Midbrain (tissue), 1 donor: ENCODE measurements at regions not wholly inside any gene's neighbourhood (a gene's known extent, or its start where the extent isn't known, plus 50 kb on each side); places are given as distances from the start of the nearest gene placed in this dataset.
"Not testable (repeated sequence)": the region's sequence is repeated elsewhere in the genome, so short reads cannot be mapped to it uniquely, and the experiment has no call there.

ENCODE experiments used
- DNase-seq: peaks from one replicate; lab custom pipeline; 2025; lab: John Stamatoyannopoulos, UW

- DNase-seq, result no peak
Observed at GRCh38 chr2:83969085-83969484, 490.0 kb downstream of the SUCLG1 start.

DNA sequence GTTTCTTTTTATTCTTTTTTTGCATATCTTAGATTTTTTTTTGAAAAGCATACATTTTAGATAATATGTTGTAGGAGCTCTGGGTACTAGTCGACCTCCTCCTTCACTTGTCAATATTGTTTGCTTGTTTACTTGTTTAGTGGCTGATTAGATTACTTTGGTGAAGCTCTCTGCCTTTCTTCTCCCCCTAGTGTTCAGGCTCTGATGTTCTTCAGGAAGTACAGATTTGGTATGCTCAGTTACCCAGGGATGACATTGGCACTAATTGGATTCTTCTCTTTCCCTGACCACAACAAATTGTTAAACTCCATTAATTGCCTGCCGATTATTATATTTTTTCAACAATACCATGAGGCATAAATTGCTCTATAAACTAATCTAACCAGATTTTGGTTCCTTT is 491.2 kb downstream of the SUCLG1 start:
- no peak for DNase-seq

- DNase-seq, result not testable (repeated sequence)
Observed at GRCh38 chr2:83966946-83967345, 492.1 kb downstream of the SUCLG1 start.

- no peak for DNase-seq
Observed at GRCh38 chr2:83961512-83961911, 497.6 kb downstream of the SUCLG1 start.

GRCh38 chr2:83960371-83960770 is 498.7 kb downstream of the SUCLG1 start:
- DNase-seq, result no peak

GRCh38 chr2:83959266-83959665 is 499.8 kb downstream of the SUCLG1 start:
- DNase-seq, result no peak

DNA sequence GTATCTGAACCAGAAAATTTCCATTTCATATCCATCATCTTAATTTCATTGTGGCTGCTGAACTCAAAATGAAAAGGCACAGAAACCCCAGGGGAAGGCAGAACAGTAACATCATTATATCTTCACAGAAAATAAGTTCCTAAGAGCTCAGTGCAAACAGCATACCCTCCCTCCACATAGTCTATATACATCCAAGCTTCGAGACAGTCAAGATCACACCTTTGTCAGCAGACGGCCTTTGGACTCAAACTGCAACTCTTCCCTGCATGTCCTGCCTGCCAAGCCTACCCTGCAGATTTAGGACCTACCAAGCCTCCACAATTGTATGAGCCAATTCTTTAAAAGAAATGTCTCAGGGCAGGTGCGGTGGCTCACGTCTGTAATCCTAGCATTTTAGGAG is 502.1 kb downstream of the SUCLG1 start:
- DNase-seq, result no peak

DNA sequence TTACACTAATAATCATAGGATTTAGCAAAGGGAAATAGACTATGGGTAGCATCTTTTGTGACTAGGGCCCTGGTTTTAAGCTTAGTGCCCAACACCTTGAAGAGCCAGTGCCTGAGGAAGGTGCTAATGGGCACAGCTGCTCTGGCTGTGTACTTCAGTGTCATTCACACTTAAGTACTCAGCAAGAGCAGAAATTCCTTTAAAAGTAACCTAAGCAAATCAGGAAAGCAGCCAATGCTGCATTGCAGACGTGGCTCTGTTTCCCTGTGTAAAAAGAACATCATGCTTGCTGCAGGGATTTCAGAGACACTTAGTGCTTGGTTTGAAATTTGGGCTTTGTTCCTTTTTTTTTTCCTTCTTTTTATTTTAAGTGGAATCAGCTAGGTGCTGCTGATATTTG is 505.4 kb downstream of the SUCLG1 start:
- DNase-seq, result no peak

DNA sequence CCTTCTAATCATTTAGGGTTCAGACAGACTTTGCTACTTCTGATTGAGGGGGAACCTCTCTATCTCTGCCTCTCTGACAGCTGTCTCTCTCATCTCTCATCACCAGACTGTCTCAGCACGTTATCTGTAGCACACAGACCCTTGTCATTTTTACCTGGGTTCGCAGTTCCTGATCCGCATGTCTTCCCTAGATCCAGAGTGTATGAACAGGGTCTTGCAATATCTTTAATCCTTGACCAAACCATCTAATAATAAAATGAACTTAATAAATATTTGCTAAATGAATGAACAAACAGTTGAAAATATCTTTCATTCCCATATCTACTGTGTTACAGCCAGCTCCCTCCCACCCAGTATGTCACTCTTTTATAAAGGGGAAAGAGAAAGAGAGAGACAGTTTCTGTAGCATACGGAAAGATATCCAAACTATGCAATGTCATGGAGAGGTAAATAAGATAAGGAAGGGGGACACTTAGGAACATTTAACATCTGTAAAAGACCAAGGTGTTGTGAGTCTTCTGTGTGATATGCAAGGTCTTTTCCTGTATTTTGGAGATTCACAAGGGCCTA is 507.6 kb downstream of the SUCLG1 start:
- no peak for DNase-seq

DNA sequence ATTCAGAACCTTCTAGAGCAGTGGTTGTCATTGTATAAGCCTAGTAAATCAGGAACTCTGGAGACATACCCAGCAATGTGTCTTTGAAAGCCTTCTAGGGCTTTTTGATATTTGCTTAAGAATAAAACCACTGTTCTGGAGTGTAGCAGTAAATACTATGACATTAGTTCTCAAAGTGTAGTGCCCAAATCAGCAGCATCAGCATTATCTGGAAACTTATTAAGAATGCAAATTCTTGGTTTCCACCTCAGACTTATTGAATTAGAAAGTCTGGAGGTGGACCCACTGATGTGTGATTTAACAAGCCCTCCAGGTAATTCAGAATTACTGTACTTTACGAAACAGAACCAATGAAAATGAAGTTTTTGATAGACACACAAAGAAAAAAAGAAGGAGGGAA is 509.7 kb downstream of the SUCLG1 start:
- no peak for DNase-seq

GRCh38 chr2:83944191-83944590 is 514.9 kb downstream of the SUCLG1 start:
- DNase-seq, result no peak

DNA sequence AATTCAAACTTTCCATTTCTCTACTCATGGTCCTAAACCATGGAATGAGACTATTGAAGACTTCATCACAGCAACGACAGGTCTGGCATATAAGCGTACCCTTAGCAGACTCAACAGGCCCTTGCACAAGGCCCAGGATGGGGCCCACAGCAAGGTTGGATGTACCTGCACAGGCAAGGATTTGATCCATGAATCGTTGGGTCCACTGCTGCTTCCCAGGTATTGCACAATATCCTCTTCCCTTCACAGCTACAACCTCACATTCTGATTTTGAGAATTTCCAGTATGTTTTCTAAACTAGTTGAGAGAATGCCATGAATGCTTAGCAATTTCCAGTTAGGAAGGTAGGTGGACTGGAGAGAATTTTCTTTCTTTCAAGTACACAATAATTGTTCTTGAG is 515.8 kb downstream of the SUCLG1 start:
- DNase-seq, result no peak

DNA sequence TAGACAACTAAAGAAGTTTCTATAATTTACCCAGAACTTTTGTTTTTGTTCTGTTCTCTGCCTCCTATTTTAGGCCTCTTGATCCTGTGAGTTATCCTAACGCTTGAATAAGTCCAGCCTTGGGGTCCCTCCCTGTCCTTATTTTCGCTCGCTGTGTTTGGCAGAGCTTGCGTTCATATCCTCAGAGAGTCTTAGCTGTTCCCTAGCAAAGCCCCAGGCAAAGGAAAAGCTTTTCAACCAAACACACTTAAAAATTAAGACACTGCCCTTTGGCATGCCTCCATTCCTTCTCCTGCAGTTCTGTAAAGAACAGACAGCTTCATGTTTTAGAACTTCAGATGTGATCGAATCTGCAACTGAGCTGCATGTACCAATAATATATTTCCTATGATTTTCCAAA is 517.2 kb downstream of the SUCLG1 start:
- no peak for DNase-seq

DNA sequence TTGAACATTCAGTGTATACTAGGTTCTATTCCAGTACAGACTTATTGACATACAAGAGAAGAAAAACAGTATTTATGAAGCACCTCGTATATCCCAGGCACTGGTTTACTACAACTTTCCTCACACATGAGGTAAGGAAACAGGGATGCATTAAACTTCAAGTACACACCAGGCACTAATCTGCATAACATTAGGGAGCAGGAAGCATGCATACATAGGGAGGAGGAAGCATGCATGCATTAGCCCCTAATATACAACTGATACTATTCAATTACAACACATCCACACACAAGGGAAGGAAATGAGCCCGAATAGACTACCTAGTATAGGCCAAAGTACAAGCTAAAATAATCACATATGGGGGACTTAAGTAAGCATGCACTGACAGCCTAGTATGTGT is 525.3 kb downstream of the SUCLG1 start:
- DNase-seq, result no peak

DNA sequence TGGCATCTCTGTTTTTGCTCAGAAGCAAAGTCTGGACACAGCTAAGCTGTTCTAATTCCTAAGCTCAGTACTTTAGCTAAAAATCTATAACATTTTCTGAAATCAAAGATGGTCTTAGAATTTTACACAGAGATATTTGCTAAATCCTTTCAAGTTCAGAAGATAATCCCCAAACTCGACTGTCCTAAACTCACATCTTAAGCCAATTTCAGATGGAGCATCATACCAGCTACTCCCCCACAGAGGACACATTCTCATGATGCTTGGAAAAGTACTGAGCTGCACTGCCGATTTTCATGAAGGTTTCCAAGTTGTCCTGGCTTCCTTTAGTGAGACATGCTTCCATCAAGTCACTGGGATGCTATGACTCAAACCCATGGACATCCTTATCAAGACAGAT is 535.5 kb downstream of the SUCLG1 start:
- no peak for DNase-seq

- no peak for DNase-seq
Observed at GRCh38 chr2:83916559-83916958, 542.5 kb downstream of the SUCLG1 start.

DNA sequence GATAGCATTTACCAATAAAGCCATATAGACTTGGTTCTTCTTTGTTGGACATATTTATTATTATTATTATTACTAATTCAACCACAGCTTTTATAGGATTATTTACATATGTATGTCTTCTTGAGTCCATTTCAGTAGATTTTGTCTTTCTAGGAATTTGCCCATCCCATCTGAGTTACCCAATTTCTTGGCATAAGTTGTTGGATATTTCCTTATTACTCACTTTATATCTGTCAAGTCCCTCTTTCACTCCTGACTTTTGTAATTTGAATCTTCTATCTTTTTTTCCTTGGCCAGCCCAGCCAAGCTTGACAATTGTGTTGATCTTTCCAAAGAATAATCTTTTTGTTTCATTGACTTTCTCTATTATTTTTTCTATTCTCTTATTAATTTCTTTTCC is 543.7 kb downstream of the SUCLG1 start:
- DNase-seq, result no peak

DNA sequence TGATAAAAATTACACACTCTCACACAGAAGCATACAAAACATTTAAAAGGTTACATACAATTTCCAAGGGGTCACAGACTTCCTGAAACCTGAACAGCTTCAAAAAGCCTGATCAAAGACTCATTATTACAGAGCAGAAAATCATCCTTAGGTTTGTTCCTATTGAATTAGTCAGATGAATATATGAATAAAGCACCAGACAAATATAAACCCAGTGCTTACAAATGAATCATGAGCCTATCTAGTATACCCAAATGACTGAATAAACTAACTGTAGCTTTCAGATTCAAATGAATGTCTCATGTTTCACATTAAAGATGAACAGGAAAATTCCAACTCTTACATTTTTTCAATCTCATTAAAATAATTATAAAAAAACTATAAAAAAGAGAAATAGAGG is 550.3 kb downstream of the SUCLG1 start:
- no peak for DNase-seq

DNA sequence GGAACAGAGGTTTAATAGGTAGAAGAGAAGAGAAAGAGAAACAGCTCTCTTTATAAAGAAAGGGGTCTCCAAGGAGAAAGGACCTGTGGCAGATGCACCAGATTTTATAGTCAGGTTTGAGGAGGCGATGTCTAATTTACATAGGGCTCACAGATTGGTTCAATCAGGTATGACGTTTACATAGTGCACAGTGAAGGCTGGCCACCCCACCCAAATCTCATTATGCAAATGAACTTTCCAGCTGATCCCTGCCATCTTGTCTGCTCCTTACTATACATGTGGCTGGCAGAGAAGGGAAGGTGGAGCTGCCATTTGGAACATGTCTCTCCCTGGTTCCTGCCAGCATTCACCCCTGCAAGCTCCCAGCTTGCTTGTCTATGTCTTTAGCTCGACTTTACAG is 557.8 kb downstream of the SUCLG1 start:
- DNase-seq, result no peak

- DNase-seq, result no peak
Observed at GRCh38 chr2:83900862-83901261, 558.2 kb downstream of the SUCLG1 start.

- DNase-seq, result no peak
Observed at GRCh38 chr2:83899271-83899670, 559.8 kb downstream of the SUCLG1 start.

DNA sequence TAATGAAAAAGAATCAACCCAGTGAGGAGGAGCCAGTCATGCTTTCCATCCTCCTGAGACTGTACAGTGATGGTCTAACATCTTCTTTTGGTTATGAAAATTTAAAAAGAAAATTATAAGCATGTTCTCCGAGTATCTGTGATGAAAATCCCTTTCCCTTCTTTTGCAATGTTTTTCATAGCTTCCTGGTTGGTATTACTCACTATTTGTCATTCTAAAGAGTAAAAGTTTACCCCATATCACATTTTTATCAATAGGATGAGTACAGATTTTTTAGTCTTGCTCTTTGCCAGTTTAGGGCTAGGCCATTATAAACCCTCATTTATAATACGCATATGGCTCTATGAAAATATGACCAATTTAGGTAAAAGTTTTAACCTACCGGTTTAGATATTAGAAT is 564.1 kb downstream of the SUCLG1 start:
- no peak for DNase-seq

GRCh38 chr2:83887757-83888156 is 571.3 kb downstream of the SUCLG1 start:
- no peak for DNase-seq

- DNase-seq, result no peak
Observed at GRCh38 chr2:83879127-83879526, 580.0 kb downstream of the SUCLG1 start.

DNA sequence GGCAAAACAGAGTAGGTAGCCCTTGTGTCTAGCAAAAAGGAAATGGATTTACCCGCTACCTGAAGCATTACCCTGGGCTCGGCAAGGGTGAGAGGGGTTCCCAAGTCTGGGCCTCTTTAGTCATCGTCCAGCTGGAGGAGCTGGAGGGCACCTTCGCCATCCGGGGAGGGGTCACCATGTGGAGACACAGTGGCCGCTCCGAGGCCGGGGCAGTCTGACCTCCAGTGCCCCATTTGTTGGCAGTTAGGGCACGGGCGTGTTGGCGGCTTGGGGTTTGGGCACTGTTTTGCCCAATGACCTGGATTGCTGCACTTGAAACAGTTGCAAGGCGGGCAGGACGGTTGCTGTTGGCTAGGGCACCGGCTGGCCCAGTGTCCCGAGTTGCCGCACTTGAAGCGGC is 581.8 kb downstream of the SUCLG1 start:
- DNase-seq, result not testable (repeated sequence)
